Testis (tissue), 2 donors: ENCODE measurements at regions not wholly inside any gene's neighbourhood (a gene's known extent, or its start where the extent isn't known, plus 50 kb on each side); places are given as distances from the start of the nearest gene placed in this dataset.

Source experiments
- CTCF ChIP-seq, 3 experiments: fragments of 450-650 bp in 2 of 3; fragments of 200-600 bp in 1 of 3; sonication (generic) in 1 of 3; IDR thresholded peaks; one replicate each; pipeline ENCODE4 v1.5.1; 2016 to 2019; ENCODE audit warnings: antibody characterized with exemption in 3 of 3, mild to moderate bottlenecking in 2 of 3, moderate library complexity in 1 of 3
- POLR2A ChIP-seq: fragments of 450-650 bp; IDR thresholded peaks from one replicate; pipeline ENCODE4 v1.6.1; 2017; ENCODE audit warnings: antibody characterized with exemption, mild to moderate bottlenecking, moderate library complexity

GRCh38 chr16:79388396-79388795, 212.1 kb downstream of the MAF start:
- TF ChIP-seq POLR2A (no peak), CTCF (IDR thresholded peaks at IDR 0.05) (no peak)
